Endothelial cell (in vitro differentiated cells): ENCODE measurements at regions not wholly inside any gene's neighbourhood (a gene's known extent, or its start where the extent isn't known, plus 50 kb on each side); places are given as distances from the start of the nearest gene placed in this dataset.

ENCODE experiments used
- DNase-seq: peaks from one replicate; pipeline ENCODE4 v3.0.0; 2021; ENCODE audit warnings: low spot score
- H3K27ac Mint-ChIP-seq: one replicate; pipeline ENCODE4 v1.8.0; 2021; ENCODE audit warnings: mixed read lengths, inconsistent platforms; ENCODE audit not compliant: unreplicated experiment
- H3K27me3 Mint-ChIP-seq: one replicate; pipeline ENCODE4 v1.8.0; 2021; ENCODE audit warnings: mild to moderate bottlenecking, moderate library complexity, mixed read lengths, inconsistent platforms; ENCODE audit not compliant: unreplicated experiment
- H3K36me3 Mint-ChIP-seq: one replicate; pipeline ENCODE4 v1.8.0; 2021; ENCODE audit warnings: mild to moderate bottlenecking, low read depth, mixed read lengths, inconsistent platforms; ENCODE audit not compliant: unreplicated experiment
- H3K4me1 Mint-ChIP-seq: one replicate; pipeline ENCODE4 v1.8.0; 2021; ENCODE audit warnings: mild to moderate bottlenecking, mixed read lengths, inconsistent platforms; ENCODE audit not compliant: unreplicated experiment
- H3K4me3 Mint-ChIP-seq: one replicate; pipeline ENCODE4 v1.8.0; 2021; ENCODE audit warnings: mild to moderate bottlenecking, mixed read lengths, inconsistent platforms; ENCODE audit not compliant: unreplicated experiment
- H3K9me3 Mint-ChIP-seq: one replicate; pipeline ENCODE4 v1.8.0; 2021; ENCODE audit warnings: mixed read lengths, inconsistent platforms; ENCODE audit not compliant: unreplicated experiment
- CTCF ChIP-seq: fragments of 200-600 bp; sonication (generic); IDR thresholded peaks from one replicate; pipeline ENCODE4 v1.5.0; 2021; ENCODE audit warnings: antibody characterized with exemption; ENCODE audit not compliant: unreplicated experiment

GRCh38 chr7:12138421-12138820 is 72.7 kb upstream of the TMEM106B start:
- Mint-ChIP-seq H3K36me3 (no peaks in the 10 kb centered on the region), H3K27ac (no peak overlapping the region), H3K4me1 (no peaks in the 10 kb centered on the region), H3K4me3 (no peak overlapping the region), H3K9me3 (no peaks in the 10 kb centered on the region), H3K27me3 (no peaks in the 10 kb centered on the region)
- no peak for TF ChIP-seq CTCF
- DNase-seq, result no peak

GRCh38 chr7:12139416-12139815 is 71.7 kb upstream of the TMEM106B start:
- H3K36me3 Mint-ChIP-seq, result no peaks in the 10 kb centered on the region
- no peaks in the 10 kb centered on the region for H3K9me3 Mint-ChIP-seq
- no peak for DNase-seq
- TF ChIP-seq CTCF, result no peak
- no peak overlapping the region for H3K27ac Mint-ChIP-seq
- H3K4me1 Mint-ChIP-seq, result no peaks in the 10 kb centered on the region
- H3K4me3 Mint-ChIP-seq, result no peak overlapping the region
- H3K27me3 Mint-ChIP-seq, result no peaks in the 10 kb centered on the region

- Mint-ChIP-seq H3K4me3 (no peak overlapping the region), H3K4me1 (no peaks in the 10 kb centered on the region), H3K36me3 (no peaks in the 10 kb centered on the region), H3K9me3 (no peaks in the 10 kb centered on the region), H3K27me3 (no peaks in the 10 kb centered on the region), H3K27ac (no peak overlapping the region)
- DNase-seq, result no peak
- no peak for TF ChIP-seq CTCF
These were observed 64.3 kb upstream of the TMEM106B start for GRCh38 chr7:12146813-12147212.

- Mint-ChIP-seq H3K27me3 (no peaks in the 10 kb centered on the region), H3K4me3 (no peak overlapping the region), H3K36me3 (no peaks in the 10 kb centered on the region), H3K27ac (no peak overlapping the region), H3K9me3 (no peaks in the 10 kb centered on the region), H3K4me1 (no peaks in the 10 kb centered on the region)
- no peak for TF ChIP-seq CTCF
- no peak for DNase-seq
These were observed 58.7 kb upstream of the TMEM106B start for GRCh38 chr7:12152196-12152918.

- no peak for DNase-seq
- H3K9me3 Mint-ChIP-seq, result no peaks in the 10 kb centered on the region
- H3K4me1 Mint-ChIP-seq, result no peaks in the 10 kb centered on the region
- no peak for TF ChIP-seq CTCF
- H3K27ac Mint-ChIP-seq, result no peak overlapping the region
- H3K27me3 Mint-ChIP-seq, result no peaks in the 10 kb centered on the region
- H3K4me3 Mint-ChIP-seq, result no peak overlapping the region
- H3K36me3 Mint-ChIP-seq, result no peaks in the 10 kb centered on the region
These were observed 57.0 kb upstream of the TMEM106B start for GRCh38 chr7:12154119-12154518.
